ENCODE measurements at regions not wholly inside any gene's neighbourhood (a gene's known extent, or its start where the extent isn't known, plus 50 kb on each side); places are given as distances from the start of the nearest gene placed in this dataset.

DNA sequence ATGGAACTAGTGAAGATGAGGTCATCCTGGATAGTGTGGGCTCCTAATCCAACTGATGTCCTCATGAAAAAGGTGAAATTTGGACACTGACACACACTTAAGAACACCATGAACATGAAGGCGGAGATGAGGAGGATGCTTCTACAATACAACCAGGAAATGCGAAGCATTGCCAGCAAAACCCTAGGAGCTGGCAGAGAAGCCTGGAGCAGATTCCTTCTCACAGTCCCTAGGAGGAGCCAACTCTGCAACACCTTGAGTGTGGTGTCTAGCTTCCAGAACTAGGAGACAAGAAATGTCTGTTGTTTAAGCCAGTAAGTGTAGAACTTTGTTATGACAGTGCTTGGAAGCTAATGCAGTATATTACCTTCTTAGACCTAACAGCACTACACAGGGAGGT lies 191.9 kb upstream of the PWP1 start (continued):
- TF ChIP-seq PHF8 (conservative IDR thresholded peaks at IDR 0.05; ENCODE audit: low read depth, low read length): no peak
- TF ChIP-seq SAP30 (IDR thresholded peaks at IDR 0.05; ENCODE audit: insufficient read depth, insufficient replicate concordance, low read length): no peak
- TF ChIP-seq POLR2A (IDR thresholded peaks at IDR 0.05; ENCODE audit: control extremely low read depth in 1 of 2, low read depth in 2 of 2, low read length in 2 of 2): no peak
- TF ChIP-seq SP4 (IDR thresholded peaks at IDR 0.05; ENCODE audit: low read length): no peak
- no peak for TF ChIP-seq EGR1 (IDR thresholded peaks at IDR 0.05; ENCODE audit: borderline replicate concordance, low read depth, low read length)
- TF ChIP-seq, protein P1, sequence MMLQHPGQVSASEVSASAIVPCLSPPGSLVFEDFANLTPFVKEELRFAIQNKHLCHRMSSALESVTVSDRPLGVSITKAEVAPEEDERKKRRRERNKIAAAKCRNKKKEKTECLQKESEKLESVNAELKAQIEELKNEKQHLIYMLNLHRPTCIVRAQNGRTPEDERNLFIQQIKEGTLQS (IDR thresholded peaks at IDR 0.05; ENCODE audit: insufficient read depth, low read depth, low read length): no peak

Data from H1 (cell line).